ENCODE measurements at regions not wholly inside any gene's neighbourhood (a gene's known extent, or its start where the extent isn't known, plus 50 kb on each side); places are given as distances from the start of the nearest gene placed in this dataset.

DNA sequence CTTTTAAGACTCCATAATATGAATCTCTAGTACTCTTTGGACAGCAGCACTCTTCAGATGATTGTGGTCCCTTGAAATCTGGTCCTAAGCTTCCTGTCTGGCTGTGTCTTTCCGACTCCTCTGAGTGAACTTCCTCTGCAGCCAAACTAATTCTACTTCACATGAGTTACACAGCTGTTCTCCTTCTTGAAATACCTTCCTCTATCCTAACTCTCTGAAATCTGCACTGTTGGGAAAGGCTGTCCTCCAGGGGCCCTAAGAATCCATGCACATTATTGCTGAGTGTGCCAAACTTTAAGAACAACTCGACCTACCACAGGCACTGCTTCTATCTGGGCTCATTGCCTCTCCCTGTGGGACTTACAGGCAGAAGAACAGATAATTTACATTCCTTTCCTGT lies 217.3 kb upstream of the ARHGAP42 start:
- TF ChIP-seq, protein P1, sequence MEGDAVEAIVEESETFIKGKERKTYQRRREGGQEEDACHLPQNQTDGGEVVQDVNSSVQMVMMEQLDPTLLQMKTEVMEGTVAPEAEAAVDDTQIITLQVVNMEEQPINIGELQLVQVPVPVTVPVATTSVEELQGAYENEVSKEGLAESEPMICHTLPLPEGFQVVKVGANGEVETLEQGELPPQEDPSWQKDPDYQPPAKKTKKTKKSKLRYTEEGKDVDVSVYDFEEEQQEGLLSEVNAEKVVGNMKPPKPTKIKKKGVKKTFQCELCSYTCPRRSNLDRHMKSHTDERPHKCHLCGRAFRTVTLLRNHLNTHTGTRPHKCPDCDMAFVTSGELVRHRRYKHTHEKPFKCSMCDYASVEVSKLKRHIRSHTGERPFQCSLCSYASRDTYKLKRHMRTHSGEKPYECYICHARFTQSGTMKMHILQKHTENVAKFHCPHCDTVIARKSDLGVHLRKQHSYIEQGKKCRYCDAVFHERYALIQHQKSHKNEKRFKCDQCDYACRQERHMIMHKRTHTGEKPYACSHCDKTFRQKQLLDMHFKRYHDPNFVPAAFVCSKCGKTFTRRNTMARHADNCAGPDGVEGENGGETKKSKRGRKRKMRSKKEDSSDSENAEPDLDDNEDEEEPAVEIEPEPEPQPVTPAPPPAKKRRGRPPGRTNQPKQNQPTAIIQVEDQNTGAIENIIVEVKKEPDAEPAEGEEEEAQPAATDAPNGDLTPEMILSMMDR (conservative IDR thresholded peaks at IDR 0.05) = no peak
- no peak for TF ChIP-seq EZH2 (IDR thresholded peaks at IDR 0.05; ENCODE audit: low read depth)
